ENCODE measurements at regions not wholly inside any gene's neighbourhood (a gene's known extent, or its start where the extent isn't known, plus 50 kb on each side); places are given as distances from the start of the nearest gene placed in this dataset.

DNA sequence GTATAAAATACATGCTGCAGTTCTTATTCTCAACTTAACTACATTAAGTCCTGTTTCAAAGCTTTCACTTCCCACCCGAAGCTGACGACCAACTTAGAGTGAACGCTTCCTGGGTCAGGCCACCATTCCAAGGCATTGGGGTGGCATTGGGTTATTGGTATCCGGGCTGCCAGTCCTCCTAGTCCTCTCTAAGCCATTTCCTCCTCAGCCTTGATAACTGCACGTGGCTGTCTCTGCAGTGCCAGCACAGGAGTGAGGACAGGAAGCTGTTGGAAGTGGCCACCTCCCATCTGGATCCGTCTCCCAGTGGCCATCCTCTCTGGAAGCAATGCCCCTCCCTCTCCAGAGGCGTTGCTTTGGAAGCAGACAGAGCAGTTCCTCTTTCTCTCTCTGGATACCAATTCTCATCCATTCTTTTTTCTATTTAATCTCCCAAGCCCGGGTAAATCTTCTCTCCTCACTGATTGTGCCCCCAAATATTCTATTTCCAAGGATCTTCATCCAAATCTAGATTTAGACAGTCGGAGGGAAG, 354.7 kb downstream of the EIPR1 start:
- Histone ChIP-seq H4K20me1 (ENCODE audit: control insufficient read depth, extremely low read depth, insufficient read depth, low read length) (no peaks in the 10 kb centered on the region), H3K27ac (ENCODE audit: insufficient read depth, low read length) (no peak overlapping the region), H3K79me2 (ENCODE audit: control insufficient read depth, insufficient read depth, low read length) (no peaks in the 10 kb centered on the region), H2AFZ (ENCODE audit: low read length) (no peak overlapping the region), H3K4me3 (replicated peaks in 1 of 4; ENCODE audit: control extremely low read depth in 1 of 4, insufficient read depth in 1 of 4, low read depth in 3 of 4, low read length in 4 of 4) (no peak overlapping the region), H3K27me3 (ENCODE audit: control insufficient read depth, insufficient read depth, low read length) (no peaks in the 10 kb centered on the region), H3K36me3 (ENCODE audit: control insufficient read depth, insufficient read depth, low read length) (no peaks in the 10 kb centered on the region), H3K4me2 (ENCODE audit: extremely low read depth, insufficient read depth, low read length) (no peak overlapping the region), H3K9me3 (ENCODE audit: control insufficient read depth, insufficient read depth, low read depth, low read length) (no peaks in the 10 kb centered on the region), H3K9ac (ENCODE audit: insufficient read depth, low read length) (no peak overlapping the region), H3K4me1 (ENCODE audit: control insufficient read depth, extremely low read depth, insufficient read depth, low read length) (no peaks in the 10 kb centered on the region)
- no peak for DNase-seq (ENCODE audit: low read depth in 2 of 2)
- no peak for TF ChIP-seq EZH2 (IDR thresholded peaks at IDR 0.05; ENCODE audit: low read length, missing control alignments)
- TF ChIP-seq, protein P1, sequence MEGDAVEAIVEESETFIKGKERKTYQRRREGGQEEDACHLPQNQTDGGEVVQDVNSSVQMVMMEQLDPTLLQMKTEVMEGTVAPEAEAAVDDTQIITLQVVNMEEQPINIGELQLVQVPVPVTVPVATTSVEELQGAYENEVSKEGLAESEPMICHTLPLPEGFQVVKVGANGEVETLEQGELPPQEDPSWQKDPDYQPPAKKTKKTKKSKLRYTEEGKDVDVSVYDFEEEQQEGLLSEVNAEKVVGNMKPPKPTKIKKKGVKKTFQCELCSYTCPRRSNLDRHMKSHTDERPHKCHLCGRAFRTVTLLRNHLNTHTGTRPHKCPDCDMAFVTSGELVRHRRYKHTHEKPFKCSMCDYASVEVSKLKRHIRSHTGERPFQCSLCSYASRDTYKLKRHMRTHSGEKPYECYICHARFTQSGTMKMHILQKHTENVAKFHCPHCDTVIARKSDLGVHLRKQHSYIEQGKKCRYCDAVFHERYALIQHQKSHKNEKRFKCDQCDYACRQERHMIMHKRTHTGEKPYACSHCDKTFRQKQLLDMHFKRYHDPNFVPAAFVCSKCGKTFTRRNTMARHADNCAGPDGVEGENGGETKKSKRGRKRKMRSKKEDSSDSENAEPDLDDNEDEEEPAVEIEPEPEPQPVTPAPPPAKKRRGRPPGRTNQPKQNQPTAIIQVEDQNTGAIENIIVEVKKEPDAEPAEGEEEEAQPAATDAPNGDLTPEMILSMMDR (conservative IDR thresholded peaks at IDR 0.05 in 1 of 2, IDR thresholded peaks at IDR 0.05 in 1 of 2; ENCODE audit: low read depth in 1 of 2, low read length in 2 of 2) = no peak

GRCh38 chr2:3021720-3022119, 355.9 kb downstream of the EIPR1 start:
- Histone ChIP-seq H3K79me2 (ENCODE audit: control insufficient read depth, insufficient read depth, low read length) (no peaks in the 10 kb centered on the region), H2AFZ (ENCODE audit: low read length) (no peak overlapping the region), H3K4me2 (ENCODE audit: extremely low read depth, insufficient read depth, low read length) (no peak overlapping the region), H3K36me3 (ENCODE audit: control insufficient read depth, insufficient read depth, low read length) (no peaks in the 10 kb centered on the region), H3K27ac (ENCODE audit: insufficient read depth, low read length) (no peak overlapping the region), H3K4me3 (replicated peaks in 1 of 4; ENCODE audit: control extremely low read depth in 1 of 4, insufficient read depth in 1 of 4, low read depth in 3 of 4, low read length in 4 of 4) (no peak overlapping the region), H3K27me3 (ENCODE audit: control insufficient read depth, insufficient read depth, low read length) (no peaks in the 10 kb centered on the region), H3K9me3 (ENCODE audit: control insufficient read depth, insufficient read depth, low read depth, low read length) (no peaks in the 10 kb centered on the region), H4K20me1 (ENCODE audit: control insufficient read depth, extremely low read depth, insufficient read depth, low read length) (no peaks in the 10 kb centered on the region), H3K4me1 (ENCODE audit: control insufficient read depth, extremely low read depth, insufficient read depth, low read length) (no peaks in the 10 kb centered on the region), H3K9ac (ENCODE audit: insufficient read depth, low read length) (no peak overlapping the region)
- DNase-seq (ENCODE audit: low read depth in 2 of 2) = no peak
- TF ChIP-seq, protein P1 (conservative IDR thresholded peaks at IDR 0.05 in 1 of 2, IDR thresholded peaks at IDR 0.05 in 1 of 2; ENCODE audit: low read depth in 1 of 2, low read length in 2 of 2) = no peak

- no peak overlapping the region for H3K9ac ChIP-seq (ENCODE audit: insufficient read depth, low read length)
- DNase-seq (ENCODE audit: low read depth in 2 of 2) = no peak
- H3K79me2 ChIP-seq (ENCODE audit: control insufficient read depth, insufficient read depth, low read length) = no peaks in the 10 kb centered on the region
- H3K4me2 ChIP-seq (ENCODE audit: extremely low read depth, insufficient read depth, low read length) = no peak overlapping the region
- no peak overlapping the region for H3K4me3 ChIP-seq (replicated peaks in 1 of 4; ENCODE audit: control extremely low read depth in 1 of 4, insufficient read depth in 1 of 4, low read depth in 3 of 4, low read length in 4 of 4)
- no peaks in the 10 kb centered on the region for H3K4me1 ChIP-seq (ENCODE audit: control insufficient read depth, extremely low read depth, insufficient read depth, low read length)
- no peak for TF ChIP-seq EZH2 (IDR thresholded peaks at IDR 0.05; ENCODE audit: low read length, missing control alignments)
- TF ChIP-seq, protein P1 (conservative IDR thresholded peaks at IDR 0.05 in 1 of 2, IDR thresholded peaks at IDR 0.05 in 1 of 2; ENCODE audit: low read depth in 1 of 2, low read length in 2 of 2) = no peak
- H3K27ac ChIP-seq (ENCODE audit: insufficient read depth, low read length) = no peak overlapping the region
- H2AFZ ChIP-seq (ENCODE audit: low read length) = no peak overlapping the region
- no peaks in the 10 kb centered on the region for H3K36me3 ChIP-seq (ENCODE audit: control insufficient read depth, insufficient read depth, low read length)
- no peaks in the 10 kb centered on the region for H4K20me1 ChIP-seq (ENCODE audit: control insufficient read depth, extremely low read depth, insufficient read depth, low read length)
- H3K9me3 ChIP-seq (ENCODE audit: control insufficient read depth, insufficient read depth, low read depth, low read length) = no peaks in the 10 kb centered on the region
- H3K27me3 ChIP-seq (ENCODE audit: control insufficient read depth, insufficient read depth, low read length) = no peaks in the 10 kb centered on the region
Observed at GRCh38 chr2:3010001-3010400, 367.6 kb downstream of the EIPR1 start.

All from fibroblast of lung (primary cell).